ENCODE measurements at regions not wholly inside any gene's neighbourhood (a gene's known extent, or its start where the extent isn't known, plus 50 kb on each side); places are given as distances from the start of the nearest gene placed in this dataset.
"Not testable (repeated sequence)": the region's sequence is repeated elsewhere in the genome, so short reads cannot be mapped to it uniquely, and the experiment has no call there.

GRCh38 chr17:83190601-83191387 lies 111.4 kb downstream of the METRNL start:
- DNase-seq (ENCODE audit: low read depth): no peak

- DNase-seq (ENCODE audit: low read depth): no peak
Measured at GRCh38 chr17:83191388-83192160, 112.2 kb downstream of the METRNL start.

- DNase-seq (ENCODE audit: low read depth): peak; percentile 38
Measured at GRCh38 chr17:83192161-83192788, 112.9 kb downstream of the METRNL start.

- DNase-seq (ENCODE audit: low read depth): not testable (repeated sequence)
Measured at GRCh38 chr17:83192789-83193335, 113.5 kb downstream of the METRNL start.

- no peak for DNase-seq (ENCODE audit: low read depth)
Measured at GRCh38 chr17:83193336-83194185, 114.2 kb downstream of the METRNL start.

GRCh38 chr17:83194186-83194561 lies 114.8 kb downstream of the METRNL start:
- DNase-seq (ENCODE audit: low read depth): no peak

- peak; percentile 39 for DNase-seq (ENCODE audit: low read depth)
Measured at GRCh38 chr17:83194761-83195329, 115.4 kb downstream of the METRNL start.

- DNase-seq (ENCODE audit: low read depth): peak; percentile 79
Measured at GRCh38 chr17:83195330-83196023, 116.1 kb downstream of the METRNL start.

GRCh38 chr17:83196024-83196365 lies 116.6 kb downstream of the METRNL start:
- peak; percentile 68 for DNase-seq (ENCODE audit: low read depth)

GRCh38 chr17:83196366-83196765 lies 117.0 kb downstream of the METRNL start:
- no peak for DNase-seq (ENCODE audit: low read depth)

- no peak for DNase-seq (ENCODE audit: low read depth)
Measured at GRCh38 chr17:83196973-83197880, 117.8 kb downstream of the METRNL start.

- no peak for DNase-seq (ENCODE audit: low read depth)
Measured at GRCh38 chr17:83198366-83199341, 119.2 kb downstream of the METRNL start.

- DNase-seq (ENCODE audit: low read depth): peak; percentile 49
Measured at GRCh38 chr17:83199500-83200201, 120.2 kb downstream of the METRNL start.

- DNase-seq (ENCODE audit: low read depth): peak; percentile 39
Measured at GRCh38 chr17:83200231-83200699, 120.9 kb downstream of the METRNL start.

- no peak for DNase-seq (ENCODE audit: low read depth)
Measured at GRCh38 chr17:83200751-83201150, 121.3 kb downstream of the METRNL start.

- no peak for DNase-seq (ENCODE audit: low read depth)
Measured at GRCh38 chr17:83201206-83202001, 122.0 kb downstream of the METRNL start.
